Neural cell (in vitro differentiated cells): ENCODE measurements at regions not wholly inside any gene's neighbourhood (a gene's known extent, or its start where the extent isn't known, plus 50 kb on each side); places are given as distances from the start of the nearest gene placed in this dataset.

Experiments used
- EP300 ChIP-seq: fragments of 450-650 bp; conservative IDR thresholded peaks from 2 replicates; pipeline ENCODE4 v1.6.1; 2014; ENCODE audit warnings: antibody characterized with exemption, mild to moderate bottlenecking, moderate library complexity; ENCODE audit not compliant: poor library complexity, severe bottlenecking
- EZH2 ChIP-seq: fragments of 200-600, 300-800 bp; shearing (Covaris generic), sonication (generic); IDR thresholded peaks from 2 replicates; pipeline ENCODE4 v1.6.1; 2014; ENCODE audit warnings: antibody characterized with exemption, low read length, borderline replicate concordance, mild to moderate bottlenecking; ENCODE audit not compliant: insufficient read depth, poor library complexity, severe bottlenecking
- MXI1 ChIP-seq: fragments of 450-650 bp; conservative IDR thresholded peaks from 2 replicates; pipeline ENCODE4 v1.6.1; 2014; ENCODE audit warnings: antibody characterized with exemption, mild to moderate bottlenecking; ENCODE audit not compliant: poor library complexity, severe bottlenecking
- POLR2AphosphoS5 ChIP-seq: IDR thresholded peaks from 2 replicates; pipeline ENCODE4 v1.6.1; 2012
- RAD21 ChIP-seq: fragments of 450-650 bp; conservative IDR thresholded peaks from 2 replicates; pipeline ENCODE4 v1.6.1; 2014; ENCODE audit warnings: antibody characterized with exemption, mild to moderate bottlenecking, moderate library complexity
- TAF1 ChIP-seq: IDR thresholded peaks from 2 replicates; pipeline ENCODE4 v1.6.1; 2012; ENCODE audit warnings: low read depth
- TF ChIP-seq, protein P1 (sequence below): fragments of 450-650 bp; IDR thresholded peaks from 2 replicates; pipeline ENCODE4 v1.5.1; 2014; ENCODE audit warnings: antibody characterized with exemption, mild to moderate bottlenecking, moderate library complexity; ENCODE audit not compliant: poor library complexity, severe bottlenecking
- TF ChIP-seq, protein P2 (sequence below): IDR thresholded peaks from 2 replicates; pipeline ENCODE4 v1.6.1; 2012; ENCODE audit warnings: borderline replicate concordance

DNA sequence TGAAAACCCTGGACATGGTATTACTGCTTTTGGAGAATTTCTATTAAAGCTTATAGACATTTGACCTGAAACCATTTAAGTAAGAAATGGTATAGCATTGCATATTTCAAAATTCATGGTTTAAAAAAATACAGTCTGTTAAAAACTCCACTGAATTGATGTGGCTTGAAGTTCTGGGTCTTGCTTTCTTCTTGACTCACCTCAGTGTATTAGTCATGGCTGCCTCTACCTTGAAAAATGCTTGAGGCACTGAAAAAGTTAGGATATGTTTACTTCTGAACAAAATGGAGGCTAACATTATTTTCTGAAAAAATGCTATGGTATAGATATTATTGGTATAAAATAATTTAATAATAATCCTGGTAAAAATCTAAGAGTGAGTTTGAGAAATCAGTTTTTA is 349.2 kb downstream of the AASDHPPT start:
- TF ChIP-seq RAD21 (no peak), MXI1 (no peak), EP300 (no peak), TAF1 (no peak), EZH2 (no peak), POLR2AphosphoS5 (no peak)
- TF ChIP-seq, protein P1, sequence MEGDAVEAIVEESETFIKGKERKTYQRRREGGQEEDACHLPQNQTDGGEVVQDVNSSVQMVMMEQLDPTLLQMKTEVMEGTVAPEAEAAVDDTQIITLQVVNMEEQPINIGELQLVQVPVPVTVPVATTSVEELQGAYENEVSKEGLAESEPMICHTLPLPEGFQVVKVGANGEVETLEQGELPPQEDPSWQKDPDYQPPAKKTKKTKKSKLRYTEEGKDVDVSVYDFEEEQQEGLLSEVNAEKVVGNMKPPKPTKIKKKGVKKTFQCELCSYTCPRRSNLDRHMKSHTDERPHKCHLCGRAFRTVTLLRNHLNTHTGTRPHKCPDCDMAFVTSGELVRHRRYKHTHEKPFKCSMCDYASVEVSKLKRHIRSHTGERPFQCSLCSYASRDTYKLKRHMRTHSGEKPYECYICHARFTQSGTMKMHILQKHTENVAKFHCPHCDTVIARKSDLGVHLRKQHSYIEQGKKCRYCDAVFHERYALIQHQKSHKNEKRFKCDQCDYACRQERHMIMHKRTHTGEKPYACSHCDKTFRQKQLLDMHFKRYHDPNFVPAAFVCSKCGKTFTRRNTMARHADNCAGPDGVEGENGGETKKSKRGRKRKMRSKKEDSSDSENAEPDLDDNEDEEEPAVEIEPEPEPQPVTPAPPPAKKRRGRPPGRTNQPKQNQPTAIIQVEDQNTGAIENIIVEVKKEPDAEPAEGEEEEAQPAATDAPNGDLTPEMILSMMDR: no peak
- TF ChIP-seq, protein P2, sequence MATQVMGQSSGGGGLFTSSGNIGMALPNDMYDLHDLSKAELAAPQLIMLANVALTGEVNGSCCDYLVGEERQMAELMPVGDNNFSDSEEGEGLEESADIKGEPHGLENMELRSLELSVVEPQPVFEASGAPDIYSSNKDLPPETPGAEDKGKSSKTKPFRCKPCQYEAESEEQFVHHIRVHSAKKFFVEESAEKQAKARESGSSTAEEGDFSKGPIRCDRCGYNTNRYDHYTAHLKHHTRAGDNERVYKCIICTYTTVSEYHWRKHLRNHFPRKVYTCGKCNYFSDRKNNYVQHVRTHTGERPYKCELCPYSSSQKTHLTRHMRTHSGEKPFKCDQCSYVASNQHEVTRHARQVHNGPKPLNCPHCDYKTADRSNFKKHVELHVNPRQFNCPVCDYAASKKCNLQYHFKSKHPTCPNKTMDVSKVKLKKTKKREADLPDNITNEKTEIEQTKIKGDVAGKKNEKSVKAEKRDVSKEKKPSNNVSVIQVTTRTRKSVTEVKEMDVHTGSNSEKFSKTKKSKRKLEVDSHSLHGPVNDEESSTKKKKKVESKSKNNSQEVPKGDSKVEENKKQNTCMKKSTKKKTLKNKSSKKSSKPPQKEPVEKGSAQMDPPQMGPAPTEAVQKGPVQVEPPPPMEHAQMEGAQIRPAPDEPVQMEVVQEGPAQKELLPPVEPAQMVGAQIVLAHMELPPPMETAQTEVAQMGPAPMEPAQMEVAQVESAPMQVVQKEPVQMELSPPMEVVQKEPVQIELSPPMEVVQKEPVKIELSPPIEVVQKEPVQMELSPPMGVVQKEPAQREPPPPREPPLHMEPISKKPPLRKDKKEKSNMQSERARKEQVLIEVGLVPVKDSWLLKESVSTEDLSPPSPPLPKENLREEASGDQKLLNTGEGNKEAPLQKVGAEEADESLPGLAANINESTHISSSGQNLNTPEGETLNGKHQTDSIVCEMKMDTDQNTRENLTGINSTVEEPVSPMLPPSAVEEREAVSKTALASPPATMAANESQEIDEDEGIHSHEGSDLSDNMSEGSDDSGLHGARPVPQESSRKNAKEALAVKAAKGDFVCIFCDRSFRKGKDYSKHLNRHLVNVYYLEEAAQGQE: no peak
